Liver (tissue), 8 donors: ENCODE measurements at regions not wholly inside any gene's neighbourhood (a gene's known extent, or its start where the extent isn't known, plus 50 kb on each side); places are given as distances from the start of the nearest gene placed in this dataset.

Experiments
- DNase-seq: peaks from one replicate; pipeline ENCODE4 v3.0.0-alpha.2; 2017; ENCODE audit warnings: low spot score
- H3K27ac ChIP-seq, 2 donors: one replicate each; pipeline ENCODE4 v1.7.0; 2013; ENCODE audit warnings: inconsistent platforms in 2 of 2, low read length in 2 of 2, control low read depth in 1 of 2, low read depth in 1 of 2, mild to moderate bottlenecking in 1 of 2
- H3K27me3 ChIP-seq, 4 donors: one replicate each; pipeline versions ENCODE4 v1.6.1 to v1.7.0; 2013; ENCODE audit warnings: low read length in 3 of 4, inconsistent platforms in 1 of 4, mild to moderate bottlenecking in 1 of 4, moderate library complexity in 1 of 4; ENCODE audit not compliant: control insufficient read depth in 4 of 4, insufficient read depth in 4 of 4
- H3K36me3 ChIP-seq, 4 donors: one replicate each; pipeline versions ENCODE4 v1.6.1 to v1.7.0; 2013; ENCODE audit warnings: low read length in 3 of 4, mild to moderate bottlenecking in 3 of 4, low read depth in 1 of 4, moderate library complexity in 1 of 4; ENCODE audit not compliant: control insufficient read depth in 4 of 4, insufficient read depth in 3 of 4
- H3K4me1 ChIP-seq, 4 donors: one replicate each; pipeline versions ENCODE4 v1.6.1 to v1.7.0; 2013; ENCODE audit warnings: low read length in 3 of 4, mild to moderate bottlenecking in 3 of 4, moderate library complexity in 1 of 4; ENCODE audit not compliant: control insufficient read depth in 4 of 4, insufficient read depth in 4 of 4
- H3K4me3 ChIP-seq, 3 donors: one replicate each; pipeline versions ENCODE4 v1.6.1 to v1.7.0; 2013; ENCODE audit warnings: low read length in 3 of 3, control low read depth in 1 of 3, low read depth in 1 of 3, mild to moderate bottlenecking in 1 of 3
- H3K9ac ChIP-seq, 2 donors: one replicate each; pipeline ENCODE4 v1.7.0; 2013; ENCODE audit warnings: low read length in 2 of 2, mild to moderate bottlenecking in 2 of 2, moderate library complexity in 2 of 2, control low read depth in 1 of 2, low read depth in 1 of 2
- H3K9me3 ChIP-seq, 4 donors: one replicate each; pipeline versions ENCODE4 v1.6.1 to v1.7.0; 2013; ENCODE audit warnings: low read length in 3 of 4; ENCODE audit not compliant: control insufficient read depth in 4 of 4
- ATF3 ChIP-seq: IDR thresholded peaks from 2 replicates; pipeline ENCODE4 v1.6.1; 2016; ENCODE audit warnings: antibody characterized with exemption
- CTCF ChIP-seq: fragments of 150-350 bp; IDR thresholded peaks from 2 replicates; pipeline ENCODE4 v1.5.1; 2017; ENCODE audit warnings: improper control_type of control experiment, low read depth, low read length; ENCODE audit not compliant: missing input control
- FOXA1 ChIP-seq: IDR thresholded peaks from 2 replicates; pipeline ENCODE4 v1.6.1; 2016; ENCODE audit warnings: antibody characterized with exemption
- FOXA2 ChIP-seq: IDR thresholded peaks from 2 replicates; pipeline ENCODE4 v1.6.1; 2016; ENCODE audit warnings: antibody characterized with exemption
- GABPA ChIP-seq, 2 donors: IDR thresholded peaks in 1 of 2; conservative IDR thresholded peaks in 1 of 2; 2 replicates each; pipeline ENCODE4 v1.6.1; 2016; ENCODE audit warnings: antibody characterized with exemption in 2 of 2, mild to moderate bottlenecking in 1 of 2, moderate library complexity in 1 of 2
- HNF4A ChIP-seq, 2 donors: conservative IDR thresholded peaks; 2 replicates each; pipeline ENCODE4 v1.6.1; 2016; ENCODE audit warnings: antibody characterized with exemption in 2 of 2, mild to moderate bottlenecking in 2 of 2
- JUND ChIP-seq, 2 donors: IDR thresholded peaks; 2 replicates each; pipeline ENCODE4 v1.6.1; 2016; ENCODE audit warnings: antibody characterized with exemption in 2 of 2
- MAX ChIP-seq: IDR thresholded peaks from 2 replicates; pipeline ENCODE4 v1.6.1; 2016; ENCODE audit warnings: antibody characterized with exemption
- NR2F2 ChIP-seq: IDR thresholded peaks from 2 replicates; pipeline ENCODE4 v1.6.1; 2016; ENCODE audit warnings: antibody characterized with exemption
- REST ChIP-seq: IDR thresholded peaks from 2 replicates; pipeline ENCODE4 v1.6.1; 2016; ENCODE audit warnings: antibody characterized with exemption, mild to moderate bottlenecking
- SP1 ChIP-seq: IDR thresholded peaks from 2 replicates; pipeline ENCODE4 v1.6.1; 2018; ENCODE audit warnings: antibody characterized with exemption, mild to moderate bottlenecking
- TAF1 ChIP-seq: conservative IDR thresholded peaks from 2 replicates; pipeline ENCODE4 v1.6.1; 2016; ENCODE audit warnings: antibody characterized with exemption, mild to moderate bottlenecking
- ZBTB33 ChIP-seq: IDR thresholded peaks from 2 replicates; pipeline ENCODE4 v1.6.1; 2016; ENCODE audit warnings: antibody characterized with exemption
- WGBS: extraction: QIAGEN DNeasy Blood & Tissue Kit; methylation state at CpG from one replicate; pipeline ENCODE4 v1.1.7; 2013; 5-methylcytosine and 5-hydroxymethylcytosine counted together
- donor health status: healthy.
- donor health status: healthy.
- donor health status: healthy.
- donor health status: healthy.
- donor health status: healthy.

GRCh38 chr3:31349001-31349748 is 183.6 kb upstream of the STT3B start (continued):
- TF ChIP-seq REST (no peak), TAF1 (no peak), ATF3 (no peak)

- H3K4me1 ChIP-seq = no peaks in the 10 kb centered on the region
- DNase-seq = no peak
- WGBS = 56% methylated on average over 2 of the region's 2 CpGs
- TF ChIP-seq FOXA1 (no peak), ZBTB33 (no peak), REST (no peak), SP1 (no peak), HNF4A (conservative IDR thresholded peaks at IDR 0.05) (no peak), MAX (no peak), TAF1 (no peak), JUND (IDR thresholded peaks at IDR 0.05) (no peak), CTCF (no peak), GABPA (IDR thresholded peaks at IDR 0.05 in 1 of 2, conservative IDR thresholded peaks at IDR 0.05 in 1 of 2) (no peak), NR2F2 (no peak), FOXA2 (no peak)
- no peak overlapping the region for H3K27ac ChIP-seq
- no peaks in the 10 kb centered on the region for H3K36me3 ChIP-seq
- peaks cover 0 to 4% (median 1%) of the 10 kb centered on the region in 4 donors for H3K9me3 ChIP-seq
- no peaks in the 10 kb centered on the region for H3K27me3 ChIP-seq
- H3K4me3 ChIP-seq = no peak overlapping the region
- H3K9ac ChIP-seq = no peak overlapping the region
Observed at GRCh38 chr3:31350307-31350706, 182.4 kb upstream of the STT3B start.
